MCF 10A (cell line): ENCODE measurements at regions not wholly inside any gene's neighbourhood (a gene's known extent, or its start where the extent isn't known, plus 50 kb on each side); places are given as distances from the start of the nearest gene placed in this dataset.

Experiments
- BruUV-seq: library from RNA; stranded (reverse); fragments of 400-500 nt; replicated peaks from 2 replicates; lab custom pipeline; 2021; lab: Mats Ljungman, UMichigan
- CTCF ChIA-PET: fragments of 300-600 bp; sonication (Branson Sonifier 250); formaldehyde crosslinking; extraction: SDS; loops from one replicate; lab custom pipeline; 2021; ENCODE audit warnings: antibody characterized with exemption, inconsistent platforms; lab: Yijun Ruan, JAX
- POLR2A ChIA-PET: fragments of 300-600, 350-650 bp; sonication (Branson Sonifier 250); formaldehyde crosslinking; extraction: SDS; loops from one replicate; lab custom pipeline; 2020; ENCODE audit warnings: antibody characterized with exemption, inconsistent platforms; lab: Yijun Ruan, JAX
- DNase-seq: peaks from one replicate; pipeline ENCODE4 v3.0.0-alpha.2; 2018; ENCODE audit not compliant: unreplicated experiment
- H3K27ac Mint-ChIP-seq: one replicate; pipeline ENCODE4 v1.8.0; 2022; ENCODE audit warnings: mild to moderate bottlenecking, low read depth, mixed read lengths; ENCODE audit not compliant: unreplicated experiment
- H3K27me3 Mint-ChIP-seq: one replicate; pipeline ENCODE4 v1.8.0; 2022; ENCODE audit warnings: mixed read lengths; ENCODE audit not compliant: insufficient read depth, unreplicated experiment
- H3K36me3 Mint-ChIP-seq: one replicate; pipeline ENCODE4 v1.8.0; 2022; ENCODE audit warnings: mild to moderate bottlenecking, moderate library complexity, mixed read lengths; ENCODE audit not compliant: insufficient read depth, unreplicated experiment
- H3K4me1 Mint-ChIP-seq: one replicate; pipeline ENCODE4 v1.8.0; 2022; ENCODE audit warnings: mixed read lengths; ENCODE audit not compliant: insufficient read depth, unreplicated experiment
- H3K4me3 Mint-ChIP-seq: one replicate; pipeline ENCODE4 v1.8.0; 2022; ENCODE audit warnings: mild to moderate bottlenecking, moderate library complexity, mixed read lengths; ENCODE audit not compliant: unreplicated experiment
- H3K9me3 Mint-ChIP-seq: one replicate; pipeline ENCODE4 v1.8.0; 2022; ENCODE audit warnings: mixed read lengths; ENCODE audit not compliant: unreplicated experiment
- intact Hi-C: fragments of 100-400 bp; cut with micrococcal nuclease; formaldehyde crosslinking; loops from 2 replicates; pipeline ENCODE4 v1.14.1; 2022
- TF ChIP-seq, protein P1 (sequence below): fragments of 200-600 bp; IDR thresholded peaks from one replicate; pipeline ENCODE4 v1.8.0; 2022; ENCODE audit warnings: antibody characterized with exemption, mild to moderate bottlenecking; ENCODE audit not compliant: unreplicated experiment

DNA sequence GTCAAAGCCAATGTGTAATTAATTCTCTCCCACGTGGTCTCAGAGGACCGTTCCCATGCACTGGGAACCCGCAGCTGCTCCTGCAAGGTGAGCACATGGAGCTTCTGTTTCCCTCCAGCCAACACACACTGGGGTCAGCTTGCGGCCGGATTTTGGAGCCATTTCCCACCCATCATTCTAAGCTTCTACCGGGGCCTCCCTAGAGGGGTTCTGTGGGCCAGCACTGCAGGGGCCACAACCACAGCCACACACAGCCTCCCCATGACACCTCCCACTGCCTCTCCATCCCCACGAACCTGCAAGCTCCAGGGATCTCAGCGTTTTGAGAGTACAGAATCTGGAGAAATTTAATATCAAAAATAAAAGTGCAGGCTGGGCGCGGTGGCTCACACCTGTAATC lies 120.7 kb upstream of the SOX1 start:
- CTCF ChIA-PET: no interaction called here
- no TSS peak for BruUV-seq
- H3K27me3 Mint-ChIP-seq: no peaks in the 10 kb centered on the region
- TF ChIP-seq, protein P1, sequence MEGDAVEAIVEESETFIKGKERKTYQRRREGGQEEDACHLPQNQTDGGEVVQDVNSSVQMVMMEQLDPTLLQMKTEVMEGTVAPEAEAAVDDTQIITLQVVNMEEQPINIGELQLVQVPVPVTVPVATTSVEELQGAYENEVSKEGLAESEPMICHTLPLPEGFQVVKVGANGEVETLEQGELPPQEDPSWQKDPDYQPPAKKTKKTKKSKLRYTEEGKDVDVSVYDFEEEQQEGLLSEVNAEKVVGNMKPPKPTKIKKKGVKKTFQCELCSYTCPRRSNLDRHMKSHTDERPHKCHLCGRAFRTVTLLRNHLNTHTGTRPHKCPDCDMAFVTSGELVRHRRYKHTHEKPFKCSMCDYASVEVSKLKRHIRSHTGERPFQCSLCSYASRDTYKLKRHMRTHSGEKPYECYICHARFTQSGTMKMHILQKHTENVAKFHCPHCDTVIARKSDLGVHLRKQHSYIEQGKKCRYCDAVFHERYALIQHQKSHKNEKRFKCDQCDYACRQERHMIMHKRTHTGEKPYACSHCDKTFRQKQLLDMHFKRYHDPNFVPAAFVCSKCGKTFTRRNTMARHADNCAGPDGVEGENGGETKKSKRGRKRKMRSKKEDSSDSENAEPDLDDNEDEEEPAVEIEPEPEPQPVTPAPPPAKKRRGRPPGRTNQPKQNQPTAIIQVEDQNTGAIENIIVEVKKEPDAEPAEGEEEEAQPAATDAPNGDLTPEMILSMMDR: no peak
- no peak overlapping the region for H3K4me3 Mint-ChIP-seq
- H3K9me3 Mint-ChIP-seq: peaks cover 34% of the 10 kb centered on the region
- H3K27ac Mint-ChIP-seq: no peak overlapping the region
- H3K36me3 Mint-ChIP-seq: peaks cover 6% of the 10 kb centered on the region
- no peak for DNase-seq
- intact Hi-C loops: no loop called here
- POLR2A ChIA-PET: interaction anchor here (2.0 kb wide), 1 partner anchor 8 kb away, joined by 7 read pairs; no protein-coding TSS in a partner anchor
- H3K4me1 Mint-ChIP-seq: no peaks in the 10 kb centered on the region

DNA sequence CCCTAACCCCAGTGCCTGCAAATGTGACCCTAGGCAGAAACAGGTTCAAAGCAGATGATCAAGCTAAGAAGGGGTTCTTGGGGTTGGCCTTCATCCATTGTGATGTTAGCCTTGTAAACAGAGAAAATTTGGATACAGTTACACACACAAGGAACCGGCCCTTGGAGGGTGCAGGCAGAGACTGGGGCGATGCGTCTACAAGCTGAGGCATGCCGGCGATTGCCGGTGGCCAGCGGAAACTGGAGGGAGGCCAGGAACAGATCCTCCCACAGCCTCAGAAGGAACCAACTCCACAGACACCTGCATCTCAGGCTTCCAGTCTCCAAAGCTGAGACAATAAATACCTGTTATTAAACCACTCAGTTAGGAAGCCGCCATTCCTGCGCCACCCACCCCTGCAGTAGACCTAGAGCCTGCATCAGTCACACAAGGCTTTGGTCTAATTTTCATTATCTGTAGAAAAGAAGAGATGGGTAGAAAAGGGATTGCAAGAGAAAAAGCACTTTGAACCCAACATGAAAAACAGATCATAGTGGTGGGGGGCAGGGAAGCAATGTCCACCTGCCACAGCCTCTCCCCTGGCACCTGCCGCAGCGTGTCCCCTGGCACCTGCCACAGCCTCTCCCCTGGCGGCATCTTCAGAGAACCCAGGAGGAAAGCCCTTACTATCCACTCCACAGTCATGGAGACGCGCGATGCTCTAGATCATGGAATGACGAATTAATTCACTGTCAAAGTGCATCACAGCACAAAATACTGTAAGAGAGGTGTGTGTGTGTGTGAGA lies 119.7 kb upstream of the SOX1 start:
- no peaks in the 10 kb centered on the region for H3K27me3 Mint-ChIP-seq
- CTCF ChIA-PET: no interaction called here
- DNase-seq: peak; percentile 3
- peaks cover 27% of the 10 kb centered on the region for H3K9me3 Mint-ChIP-seq
- H3K27ac Mint-ChIP-seq: no peak overlapping the region
- no peak overlapping the region for H3K4me3 Mint-ChIP-seq
- H3K4me1 Mint-ChIP-seq: no peaks in the 10 kb centered on the region
- peaks cover 6% of the 10 kb centered on the region for H3K36me3 Mint-ChIP-seq
- TF ChIP-seq, protein P1: no peak
- POLR2A ChIA-PET: interaction anchor here (2.0 kb wide), 1 partner anchor 9 kb away, joined by 7 read pairs; no protein-coding TSS in a partner anchor
- no TSS peak for BruUV-seq
- intact Hi-C loops: no loop called here

DNA sequence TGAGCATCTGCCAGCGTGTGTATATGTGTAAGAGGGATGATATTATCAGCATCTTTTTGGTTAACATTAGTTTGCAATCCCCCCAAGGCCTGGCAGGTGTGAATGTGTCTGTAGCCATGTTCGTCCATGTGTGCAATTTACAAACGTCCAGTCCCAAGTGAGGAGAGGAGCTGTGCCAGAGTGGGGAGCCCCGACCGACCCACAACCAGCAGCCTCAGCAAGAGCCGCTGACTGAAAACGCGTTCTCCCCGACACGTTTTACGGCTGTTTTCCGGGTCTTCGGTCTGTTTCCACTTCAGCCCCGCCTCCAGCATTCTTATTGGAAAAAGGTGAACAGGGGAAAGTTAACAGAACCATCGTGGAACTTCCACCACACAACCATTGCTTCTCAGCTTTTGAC lies 119.1 kb upstream of the SOX1 start:
- peaks cover 6% of the 10 kb centered on the region for H3K36me3 Mint-ChIP-seq
- POLR2A ChIA-PET: no interaction called here
- peaks cover 25% of the 10 kb centered on the region for H3K9me3 Mint-ChIP-seq
- no peaks in the 10 kb centered on the region for H3K4me1 Mint-ChIP-seq
- H3K4me3 Mint-ChIP-seq: no peak overlapping the region
- intact Hi-C loops: no loop called here
- CTCF ChIA-PET: no interaction called here
- no peak overlapping the region for H3K27ac Mint-ChIP-seq
- TF ChIP-seq, protein P1: no peak
- DNase-seq: no peak
- no peaks in the 10 kb centered on the region for H3K27me3 Mint-ChIP-seq
- BruUV-seq: no TSS peak

DNA sequence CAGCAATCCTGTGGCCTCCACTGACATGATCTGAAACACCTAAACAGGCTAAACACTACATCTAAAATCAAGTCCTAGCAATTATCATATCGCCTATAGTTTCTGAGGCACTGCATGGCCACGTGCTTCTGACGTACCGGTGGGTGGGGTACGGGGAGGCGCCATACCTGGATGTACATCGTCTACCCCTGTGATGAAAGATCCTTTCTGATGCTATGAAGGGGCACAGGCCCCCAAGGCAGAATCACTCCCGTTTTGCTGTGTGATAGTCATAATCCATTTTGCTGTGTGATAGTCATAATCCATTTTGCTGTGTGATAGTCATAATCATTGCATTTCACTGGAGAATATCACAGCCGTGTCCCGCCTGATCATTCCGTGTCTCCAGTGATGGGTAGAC lies 118.7 kb upstream of the SOX1 start:
- Mint-ChIP-seq H3K27ac (no peak overlapping the region), H3K4me1 (no peaks in the 10 kb centered on the region), H3K4me3 (no peak overlapping the region), H3K9me3 (peaks cover 25% of the 10 kb centered on the region), H3K27me3 (no peaks in the 10 kb centered on the region), H3K36me3 (peaks cover 6% of the 10 kb centered on the region)
- TF ChIP-seq, protein P1: no peak
- BruUV-seq: no TSS peak
- ChIA-PET POLR2A (no interaction called here), CTCF (no interaction called here)
- no peak for DNase-seq
- intact Hi-C loops: no loop called here
